Thyroid gland (tissue), 4 donors: ENCODE measurements at regions not wholly inside any gene's neighbourhood (a gene's known extent, or its start where the extent isn't known, plus 50 kb on each side); places are given as distances from the start of the nearest gene placed in this dataset.

Source experiments
- DNase-seq, 2 donors: peaks; one replicate each; pipeline ENCODE4 v3.0.0-alpha.2; 2019
- H3K27ac ChIP-seq, 3 donors: fragments of 200-600 bp; sonication (generic); 1 replicate in 2 of 3; 2 replicates in 1 of 3; pipeline ENCODE4 v1.5.1; 2016 to 2019; ENCODE audit warnings: mild to moderate bottlenecking in 1 of 3, moderate library complexity in 1 of 3
- H3K27me3 ChIP-seq: fragments of 200-600 bp; sonication (generic); one replicate; pipeline ENCODE4 v1.5.1; 2019
- H3K36me3 ChIP-seq, 2 donors: fragments of 200-600 bp; sonication (generic); one replicate each; pipeline ENCODE4 v1.5.1; 2016 to 2019
- H3K4me1 ChIP-seq, 2 donors: fragments of 200-600 bp; sonication (generic); one replicate each; pipeline ENCODE4 v1.5.1; 2017 to 2019
- H3K4me3 ChIP-seq, 3 donors: fragments of 200-600 bp; sonication (generic); replicated peaks in 1 of 3; 1 replicate in 2 of 3; 2 replicates in 1 of 3; pipeline ENCODE4 v1.5.1; 2016; ENCODE audit warnings: mild to moderate bottlenecking in 1 of 3
- H3K9me3 ChIP-seq: fragments of 200-600 bp; sonication (generic); one replicate; pipeline ENCODE4 v1.5.1; 2017
- CTCF ChIP-seq, 6 experiments: fragments of 200-600 bp in 3 of 6; fragments of 450-650 bp in 3 of 6; sonication (generic) in 3 of 6; IDR thresholded peaks; one replicate each; pipeline ENCODE4 v1.5.1; 2016 to 2019; ENCODE audit warnings: antibody characterized with exemption in 6 of 6, mild to moderate bottlenecking in 2 of 6, inconsistent platforms in 1 of 6, moderate library complexity in 1 of 6
- POLR2A ChIP-seq, 2 donors: fragments of 450-650 bp; IDR thresholded peaks; one replicate each; pipeline ENCODE4 v1.6.1; 2017; ENCODE audit warnings: antibody characterized with exemption in 2 of 2, mild to moderate bottlenecking in 2 of 2, moderate library complexity in 1 of 2
- WGBS, 2 donors: methylation state at CpG; one replicate each; pipeline ENCODE4 v1.1.5; 2017; 5-methylcytosine and 5-hydroxymethylcytosine counted together
- intact Hi-C: fragments of 100-400 bp; cut with DNase I; formaldehyde crosslinking; loops from one replicate; pipeline ENCODE4 v1.15.1; 2023

DNA sequence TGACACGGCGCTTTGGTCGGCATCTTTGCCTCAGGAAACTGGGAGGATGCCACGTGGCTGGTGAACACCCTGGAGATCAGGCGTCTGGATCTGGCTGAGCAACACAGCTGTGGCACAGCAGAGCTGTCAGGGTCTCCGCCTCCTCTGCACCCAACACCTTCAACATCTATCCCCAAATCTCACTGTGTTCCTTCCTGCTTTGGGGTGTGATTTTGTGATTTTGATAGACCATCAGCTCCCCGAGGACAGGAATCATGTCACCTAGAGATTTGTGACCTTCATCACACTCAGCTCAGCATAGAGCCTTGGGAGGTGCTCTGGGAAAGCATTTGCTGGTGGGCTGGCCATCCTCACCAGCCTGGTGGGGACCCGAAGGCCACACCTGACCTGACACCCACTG, 203.7 kb upstream of the FOXQ1 start:
- intact Hi-C loops: no loop called here
- 94 to 97% methylated on average over 8 of the region's 8 CpGs for WGBS, 2 donors
- H3K27ac ChIP-seq: no peak overlapping the region
- no peaks in the 10 kb centered on the region for H3K27me3 ChIP-seq
- H3K4me1 ChIP-seq: peaks cover 5 to 26% of the 10 kb centered on the region in 2 donors
- no peak for DNase-seq
- no peaks in the 10 kb centered on the region for H3K36me3 ChIP-seq
- no peak overlapping the region for H3K4me3 ChIP-seq
- no peaks in the 10 kb centered on the region for H3K9me3 ChIP-seq
- no peak for TF ChIP-seq POLR2A (IDR thresholded peaks at IDR 0.05)
- TF ChIP-seq CTCF (IDR thresholded peaks at IDR 0.05): no peak

DNA sequence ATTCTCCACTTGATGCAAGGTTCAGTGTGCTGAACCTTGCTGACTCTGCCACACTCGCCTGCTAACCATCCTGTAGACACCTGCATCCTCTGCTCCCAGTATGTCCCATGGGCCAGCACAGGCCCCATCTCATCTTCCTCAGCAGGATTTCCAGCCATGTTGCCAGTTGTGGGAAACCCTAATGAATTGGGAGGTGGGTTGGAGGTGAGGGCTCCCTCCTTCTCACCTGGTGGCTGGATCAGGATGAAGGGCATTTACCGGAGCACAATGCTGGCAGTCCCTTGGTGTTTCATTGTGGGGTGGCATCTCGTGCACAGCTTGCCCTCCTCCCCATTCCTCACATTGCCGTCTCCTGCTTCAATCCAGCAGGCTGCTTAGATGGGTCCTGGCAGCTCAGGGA, 204.3 kb upstream of the FOXQ1 start:
- TF ChIP-seq POLR2A (IDR thresholded peaks at IDR 0.05): no peak
- TF ChIP-seq CTCF (IDR thresholded peaks at IDR 0.05): no peak
- 90 to 100% methylated on average over 4 of the region's 4 CpGs for WGBS, 2 donors
- no peaks in the 10 kb centered on the region for H3K9me3 ChIP-seq
- H3K27me3 ChIP-seq: no peaks in the 10 kb centered on the region
- no peak overlapping the region for H3K4me3 ChIP-seq
- intact Hi-C loops: no loop called here
- DNase-seq: no peak
- H3K4me1 ChIP-seq: peaks cover 9 to 32% of the 10 kb centered on the region in 2 donors
- no peaks in the 10 kb centered on the region for H3K36me3 ChIP-seq
- H3K27ac ChIP-seq: no peak overlapping the region

GRCh38 chr6:1105833-1106400, 206.0 kb upstream of the FOXQ1 start:
- WGBS, 2 donors: 78 to 83% methylated on average over 7 of the region's 7 CpGs
- H3K36me3 ChIP-seq: no peaks in the 10 kb centered on the region
- H3K27me3 ChIP-seq: no peaks in the 10 kb centered on the region
- no peak overlapping the region for H3K27ac ChIP-seq
- no peak overlapping the region for H3K4me3 ChIP-seq
- TF ChIP-seq CTCF (IDR thresholded peaks at IDR 0.05): no peak
- peaks cover 12 to 30% of the 10 kb centered on the region in 2 donors for H3K4me1 ChIP-seq
- no peaks in the 10 kb centered on the region for H3K9me3 ChIP-seq
- DNase-seq: no peak
- intact Hi-C loops: no loop called here

GRCh38 chr6:1104988-1105670, 206.8 kb upstream of the FOXQ1 start:
- no peaks in the 10 kb centered on the region for H3K27me3 ChIP-seq
- H3K4me1 ChIP-seq: peaks cover 12 to 22% of the 10 kb centered on the region in 2 donors
- 78 to 80% methylated on average over 8 of the region's 8 CpGs for WGBS, 2 donors
- no peaks in the 10 kb centered on the region for H3K36me3 ChIP-seq
- H3K4me3 ChIP-seq: no peak overlapping the region
- H3K27ac ChIP-seq: no peak overlapping the region
- H3K9me3 ChIP-seq: no peaks in the 10 kb centered on the region
- intact Hi-C loops: no loop called here
- TF ChIP-seq POLR2A (IDR thresholded peaks at IDR 0.05) (no peak), CTCF (IDR thresholded peaks at IDR 0.05) (no peak)
- DNase-seq: no peak

GRCh38 chr6:1103945-1104623, 207.8 kb upstream of the FOXQ1 start:
- DNase-seq: peak in 1 of 2 donors; percentile 22
- no peaks in the 10 kb centered on the region for H3K36me3 ChIP-seq
- intact Hi-C loops: no loop called here
- H3K27me3 ChIP-seq: no peaks in the 10 kb centered on the region
- TF ChIP-seq CTCF (IDR thresholded peaks at IDR 0.05) (no peak), POLR2A (IDR thresholded peaks at IDR 0.05) (no peak)
- peaks cover 12 to 19% of the 10 kb centered on the region in 2 donors for H3K4me1 ChIP-seq
- peak overlapping the region in 1 of 3 donors; percentile 53 for H3K27ac ChIP-seq
- no peaks in the 10 kb centered on the region for H3K9me3 ChIP-seq
- no peak overlapping the region for H3K4me3 ChIP-seq
- 51 to 60% methylated on average over 7 of the region's 7 CpGs for WGBS, 2 donors
